Lower leg skin (tissue), 4 donors: ENCODE measurements at regions not wholly inside any gene's neighbourhood (a gene's known extent, or its start where the extent isn't known, plus 50 kb on each side); places are given as distances from the start of the nearest gene placed in this dataset.

Experiments used
- DNase-seq, 2 donors: peaks; one replicate each; pipeline ENCODE4 v3.0.0-alpha.2; 2019; ENCODE audit warnings: low spot score in 2 of 2
- H3K4me3 ChIP-seq: fragments of 200-600 bp; sonication (generic); 2 replicates; pipeline ENCODE4 v1.5.1; 2017; ENCODE audit warnings: mild to moderate bottlenecking, low read depth; ENCODE audit not compliant: poor library complexity, severe bottlenecking
- CTCF ChIP-seq, 3 donors: fragments of 450-650 bp; IDR thresholded peaks; one replicate each; pipeline ENCODE4 v1.5.1; 2016; ENCODE audit warnings: antibody characterized with exemption in 3 of 3, mild to moderate bottlenecking in 3 of 3, moderate library complexity in 2 of 3
- POLR2A ChIP-seq, 2 donors: fragments of 450-650 bp; IDR thresholded peaks; one replicate each; pipeline ENCODE4 v1.6.1; 2016 to 2017; ENCODE audit warnings: antibody characterized with exemption in 2 of 2, mild to moderate bottlenecking in 1 of 2, moderate library complexity in 1 of 2
- WGBS, 2 donors: methylation state at CpG; one replicate each; pipeline ENCODE4 v1.1.5; 2018; 5-methylcytosine and 5-hydroxymethylcytosine counted together
- intact Hi-C: fragments of 100-400 bp; cut with DNase I; formaldehyde crosslinking; loops from one replicate; pipeline ENCODE4 v1.15.0; 2023; ENCODE audit warnings: low total_unique reads

GRCh38 chr7:15123901-15124300 is 221.3 kb upstream of the DGKB start:
- 53 to 64% methylated on average over 3 of the region's 3 CpGs for WGBS, 2 donors
- no peak for DNase-seq
- H3K4me3 ChIP-seq = no peak overlapping the region
- TF ChIP-seq CTCF (IDR thresholded peaks at IDR 0.05) = no peak
- no peak for TF ChIP-seq POLR2A (IDR thresholded peaks at IDR 0.05)
- intact Hi-C loops = no loop called here

- intact Hi-C loops = no loop called here
- 65 to 68% methylated on average over 1 of the region's 1 CpG for WGBS, 2 donors
- no peak for DNase-seq
- TF ChIP-seq CTCF (IDR thresholded peaks at IDR 0.05) (no peak), POLR2A (IDR thresholded peaks at IDR 0.05) (no peak)
- H3K4me3 ChIP-seq = no peak overlapping the region
These were observed 211.2 kb upstream of the DGKB start for GRCh38 chr7:15113752-15114151.

GRCh38 chr7:15105711-15106110 is 203.2 kb upstream of the DGKB start:
- no peak for DNase-seq
- no peak overlapping the region for H3K4me3 ChIP-seq
- 76 to 80% methylated on average over 3 of the region's 3 CpGs for WGBS, 2 donors
- TF ChIP-seq CTCF (IDR thresholded peaks at IDR 0.05) (no peak), POLR2A (IDR thresholded peaks at IDR 0.05) (no peak)
- intact Hi-C loops = loop anchor here (2.0 kb wide), 1 partner anchor 31 kb away; no protein-coding TSS in a partner anchor

- intact Hi-C loops = loop anchor here (2.0 kb wide), 1 partner anchor 32 kb away; no protein-coding TSS in a partner anchor
- H3K4me3 ChIP-seq = no peak overlapping the region
- DNase-seq = no peak
- WGBS, 2 donors = 19 to 27% methylated on average over 1 of the region's 1 CpG
- no peak for TF ChIP-seq POLR2A (IDR thresholded peaks at IDR 0.05)
- no peak for TF ChIP-seq CTCF (IDR thresholded peaks at IDR 0.05)
These were observed 202.0 kb upstream of the DGKB start for GRCh38 chr7:15104411-15105092.

GRCh38 chr7:15099074-15099473 is 196.5 kb upstream of the DGKB start:
- no peak for DNase-seq

More at GRCh38 chr7:15099074-15099473, 196.5 kb upstream of the DGKB start:
- intact Hi-C loops = no loop called here
- no peak for TF ChIP-seq POLR2A (IDR thresholded peaks at IDR 0.05)
- no peak for TF ChIP-seq CTCF (IDR thresholded peaks at IDR 0.05)
- H3K4me3 ChIP-seq = no peak overlapping the region
